HCT116 (cell line): ENCODE measurements at regions not wholly inside any gene's neighbourhood (a gene's known extent, or its start where the extent isn't known, plus 50 kb on each side); places are given as distances from the start of the nearest gene placed in this dataset.

Experiments
- ATAC-seq: fragments of 200-7000 bp; cut with Tn5 transposase; 2 replicates; pipeline ENCODE4 v1.9.1; 2020; ENCODE audit warnings: mild to moderate bottlenecking, moderate library complexity
- BruUV-seq: library from RNA; stranded (reverse); fragments of 400-500 nt; replicated peaks from 2 replicates; lab custom pipeline; 2021; lab: Mats Ljungman, UMichigan
- CTCF ChIA-PET: fragments of 300-600 bp; sonication (Branson Sonifier 250); formaldehyde crosslinking; loops from one replicate; lab custom pipeline; 2021; ENCODE audit warnings: antibody characterized with exemption; lab: Charles Lee
- POLR2A ChIA-PET: fragments of 300-600, 350-600 bp; sonication (Branson Sonifier 250); formaldehyde crosslinking; loops from one replicate; lab custom pipeline; 2021; ENCODE audit warnings: antibody characterized with exemption; lab: Charles Lee
- RAD21 ChIA-PET, 2 experiments: fragments of 300-600 bp; sonication (Branson Sonifier 250); formaldehyde crosslinking; loops; one replicate each; lab custom pipeline; 2023; ENCODE audit warnings: low total read pairs in 2 of 2; ENCODE audit not compliant: uncharacterized antibody in 2 of 2, unreplicated experiment in 2 of 2, low non-redundant PET in 1 of 2; lab: Charles Lee
- DNase-seq: peaks from one replicate; pipeline ENCODE4 v3.0.0-alpha.2; 2010; ENCODE audit warnings: low read depth, low spot score
- H2AFZ ChIP-seq: fragments of 200-600 bp; shearing (Covaris generic), sonication (generic); 2 replicates; pipeline ENCODE4 v1.6.1; 2017; ENCODE audit warnings: low read depth, mixed run types, mixed read lengths, antibody characterized with exemption, low read length; ENCODE audit not compliant: poor library complexity, severe bottlenecking
- H3K27ac ChIP-seq: 2 replicates; pipeline ENCODE4 v1.5.1; 2012; ENCODE audit warnings: low read depth, low read length
- H3K27me3 ChIP-seq: fragments of 200-600 bp; sonication (generic); 2 replicates; pipeline ENCODE4 v1.6.1; 2016; ENCODE audit warnings: mixed run types, low read length, mixed read lengths; ENCODE audit not compliant: insufficient read depth
- H3K36me3 ChIP-seq, 2 experiments: fragments of 200-500 bp in 1 of 2; fragments of 200-600 bp in 1 of 2; sonication (Bioruptor generic) in 1 of 2; sonication (generic) in 1 of 2; 2 replicates each; pipeline versions ENCODE4 v1.5.1 to v1.6.1; 2014 to 2016; ENCODE audit warnings: low read length in 2 of 2, inconsistent platforms in 1 of 2, mixed read lengths in 1 of 2, mixed run types in 1 of 2; ENCODE audit not compliant: insufficient read depth in 2 of 2, control insufficient read depth in 1 of 2
- H3K4me1 ChIP-seq, 2 experiments: fragments of 200-600 bp in 1 of 2; sonication (generic) in 1 of 2; 2 replicates each; pipeline versions ENCODE4 v1.5.1 to v1.6.1; 2012 to 2017; ENCODE audit warnings: low read length in 2 of 2, inconsistent platforms in 1 of 2, mild to moderate bottlenecking in 1 of 2, mixed read lengths in 1 of 2, mixed run types in 1 of 2, moderate library complexity in 1 of 2; ENCODE audit not compliant: insufficient read depth in 2 of 2, control insufficient read depth in 1 of 2
- H3K4me2 ChIP-seq: fragments of 200-600 bp; sonication (generic); 2 replicates; pipeline ENCODE4 v1.6.1; 2017; ENCODE audit warnings: mixed run types, low read length, mixed read lengths
- H3K4me3 ChIP-seq, 2 experiments: fragments of 200-600 bp in 1 of 2; sonication (generic) in 1 of 2; replicated peaks in 1 of 2; 2 replicates each; pipeline ENCODE4 v1.5.1; 2011 to 2016; ENCODE audit warnings: low read length in 2 of 2, control low read depth in 1 of 2, low read depth in 1 of 2, mild to moderate bottlenecking in 1 of 2, mixed read lengths in 1 of 2, mixed run types in 1 of 2
- H3K79me2 ChIP-seq: fragments of 200-600 bp; sonication (generic); 2 replicates; pipeline ENCODE4 v1.6.1; 2017; ENCODE audit warnings: mild to moderate bottlenecking, mixed run types, low read length, moderate library complexity, mixed read lengths; ENCODE audit not compliant: insufficient read depth
- H3K9ac ChIP-seq: fragments of 200-600 bp; sonication (generic); 2 replicates; pipeline ENCODE4 v1.6.1; 2016; ENCODE audit warnings: low read length, mixed read lengths
- H3K9me2 ChIP-seq: fragments of 200-600 bp; sonication (generic), shearing (Covaris generic); 2 replicates; pipeline ENCODE4 v1.6.1; 2017; ENCODE audit warnings: mixed run types, mild to moderate bottlenecking, moderate library complexity; ENCODE audit not compliant: insufficient read depth
- H3K9me3 ChIP-seq, 2 experiments: fragments of 200-500 bp in 1 of 2; fragments of 200-600 bp in 1 of 2; sonication (Bioruptor generic) in 1 of 2; sonication (generic) in 1 of 2; 2 replicates each; pipeline ENCODE4 v1.6.1; 2014 to 2017; ENCODE audit warnings: low read length in 2 of 2, mixed read lengths in 2 of 2, inconsistent platforms in 1 of 2, low read depth in 1 of 2, mild to moderate bottlenecking in 1 of 2, mixed run types in 1 of 2, moderate library complexity in 1 of 2; ENCODE audit not compliant: control insufficient read depth in 1 of 2, insufficient read depth in 1 of 2
- H4K20me1 ChIP-seq: fragments of 200-600 bp; sonication (generic), shearing (Covaris generic); 2 replicates; pipeline ENCODE4 v1.6.1; 2017; ENCODE audit warnings: mixed run types, mild to moderate bottlenecking, moderate library complexity; ENCODE audit not compliant: insufficient read depth
- ELF1 ChIP-seq: IDR thresholded peaks from 2 replicates; pipeline ENCODE4 v1.6.1; 2012; ENCODE audit warnings: low read depth, borderline replicate concordance
- JUND ChIP-seq: IDR thresholded peaks from 2 replicates; pipeline ENCODE4 v1.6.1; 2012
- SP1 ChIP-seq: IDR thresholded peaks from 2 replicates; pipeline ENCODE4 v1.6.1; 2012; ENCODE audit warnings: low read depth
- SRF ChIP-seq: IDR thresholded peaks from 2 replicates; pipeline ENCODE4 v1.6.1; 2012; ENCODE audit warnings: low read depth
- intact Hi-C: fragments of 100-400 bp; cut with micrococcal nuclease; formaldehyde crosslinking; loops from 2 replicates; pipeline ENCODE4 v1.10.0; 2022

DNA sequence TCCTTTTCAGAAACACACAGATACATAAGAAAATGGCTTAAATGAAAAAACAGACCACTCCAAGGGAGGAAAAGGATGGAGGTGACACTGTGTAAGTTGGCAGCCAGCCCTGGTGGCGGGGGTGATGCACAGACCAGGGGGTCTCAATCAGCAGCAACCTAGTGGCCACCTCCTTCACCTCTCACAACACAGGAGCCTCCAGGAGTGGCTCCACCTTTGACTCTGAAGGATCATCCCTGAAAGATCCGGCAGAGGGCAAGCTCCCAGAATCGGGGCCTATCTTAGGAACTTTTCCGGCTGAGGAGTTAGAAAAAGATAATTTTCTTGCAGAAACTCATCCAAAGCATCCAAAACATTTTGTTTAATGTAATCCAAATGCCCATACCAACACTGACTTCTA, 51.2 kb upstream of the SMYD2 start:
- ATAC-seq (no peak), DNase-seq (no peak)
- ChIA-PET RAD21 (no interaction called here), POLR2A (no interaction called here), CTCF (interaction anchor here (1.0 kb wide), 1 partner anchor 9 kb away, joined by 3 read pairs; no protein-coding TSS in a partner anchor)
- H3K27ac ChIP-seq = no peak overlapping the region
- no TSS peak for BruUV-seq
- H3K9me3 ChIP-seq = no peaks in the 10 kb centered on the region
- H3K4me3 ChIP-seq = no peak overlapping the region
- no peaks in the 10 kb centered on the region for H3K9me2 ChIP-seq
- TF ChIP-seq ELF1 = no peak
- no peak for TF ChIP-seq SP1
- no peak for TF ChIP-seq JUND
- no peak for TF ChIP-seq SRF
- H3K9ac ChIP-seq = no peak overlapping the region
- no peaks in the 10 kb centered on the region for H4K20me1 ChIP-seq
- H3K4me2 ChIP-seq = no peak overlapping the region
- intact Hi-C loops = no loop called here
- H3K36me3 ChIP-seq = no peaks in the 10 kb centered on the region
- H3K27me3 ChIP-seq = no peaks in the 10 kb centered on the region
- no peak overlapping the region for H2AFZ ChIP-seq
- H3K4me1 ChIP-seq = no peaks in the 10 kb centered on the region
- H3K79me2 ChIP-seq = no peaks in the 10 kb centered on the region
